DMS79 treated with DMSO at 0.1 percent for 48 hours (cell line): ENCODE measurements at regions not wholly inside any gene's neighbourhood (a gene's known extent, or its start where the extent isn't known, plus 50 kb on each side); places are given as distances from the start of the nearest gene placed in this dataset.
"Not testable (repeated sequence)": the region's sequence is repeated elsewhere in the genome, so short reads cannot be mapped to it uniquely, and the experiment has no call there.

ENCODE experiments used
- DNase-seq: peaks from one replicate; lab custom pipeline; 2025; lab: John Stamatoyannopoulos, UW

GRCh38 chr12:93979189-93979588 lies 169.2 kb upstream of the PLXNC1 start:
- no peak for DNase-seq

- no peak for DNase-seq
These were observed 167.7 kb upstream of the PLXNC1 start for GRCh38 chr12:93980711-93981110.

GRCh38 chr12:93981411-93981810 lies 167.0 kb upstream of the PLXNC1 start:
- no peak for DNase-seq

DNA sequence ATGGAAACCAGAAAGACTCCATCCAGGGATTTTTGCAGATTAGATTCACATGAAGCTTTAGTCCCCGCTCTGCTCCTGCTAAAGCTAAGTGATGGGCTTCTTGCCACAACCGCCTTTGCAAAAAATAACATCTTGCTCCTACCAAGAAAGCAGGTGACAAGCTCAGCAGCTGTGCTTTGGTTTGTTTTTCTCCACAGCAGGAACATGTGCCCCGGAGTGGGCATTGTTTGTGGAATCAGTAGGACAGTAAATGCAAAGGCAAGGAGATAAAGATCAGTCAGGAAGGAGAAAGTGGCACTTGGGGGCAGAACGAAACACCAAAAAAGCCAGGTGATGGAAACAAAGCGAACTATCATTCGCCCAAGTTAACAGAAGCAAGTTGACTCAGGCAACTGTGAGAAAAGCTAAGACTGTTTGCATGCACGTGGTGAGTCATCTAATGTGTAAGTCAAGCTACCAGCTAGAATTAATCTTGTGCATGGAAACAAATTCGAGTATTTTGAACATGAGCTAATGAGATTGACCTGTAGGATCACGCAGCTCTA lies 165.5 kb upstream of the PLXNC1 start:
- DNase-seq = peak; percentile 78

DNA sequence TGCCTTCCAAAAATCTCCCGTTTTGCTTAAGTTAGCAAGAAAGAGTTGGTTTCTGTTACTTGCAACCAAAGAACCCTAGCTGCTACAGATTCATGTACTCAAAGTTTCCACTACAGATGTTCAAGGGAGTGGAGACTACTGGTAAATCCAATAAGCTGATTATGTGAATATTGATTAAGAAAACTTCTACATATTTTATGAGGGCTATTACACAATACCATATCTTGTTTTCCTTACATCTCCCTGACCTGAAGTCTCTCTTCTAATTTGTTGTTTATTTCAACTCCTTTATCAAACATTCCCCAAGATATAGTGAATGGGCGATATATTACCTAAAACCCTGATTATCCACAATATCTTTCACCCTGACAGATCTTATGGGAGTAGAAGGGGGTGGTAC lies 164.4 kb upstream of the PLXNC1 start:
- DNase-seq = no peak

DNA sequence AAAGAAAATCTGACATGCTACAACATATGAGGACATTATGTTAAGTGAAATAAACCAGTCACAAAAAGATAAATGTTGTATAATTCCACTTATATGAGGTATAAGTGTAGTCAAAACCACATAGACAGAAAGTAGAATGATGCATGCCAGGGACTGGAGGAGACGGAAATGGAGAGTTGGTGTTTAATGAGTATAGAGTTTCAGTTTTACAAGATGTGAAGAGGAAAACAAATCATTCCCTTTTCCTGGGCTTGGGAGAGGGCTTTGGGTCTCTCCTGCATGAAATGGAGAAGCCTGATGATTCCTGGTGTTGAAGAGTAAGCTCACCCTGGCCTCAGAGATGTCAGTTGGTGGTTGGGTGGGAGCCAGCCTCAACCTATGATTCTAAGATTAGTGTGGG lies 158.4 kb upstream of the PLXNC1 start:
- peak; percentile 13 for DNase-seq

- no peak for DNase-seq
These were observed 157.3 kb upstream of the PLXNC1 start for GRCh38 chr12:93990832-93991803.

GRCh38 chr12:93991829-93992461 lies 156.4 kb upstream of the PLXNC1 start:
- DNase-seq = no peak

DNA sequence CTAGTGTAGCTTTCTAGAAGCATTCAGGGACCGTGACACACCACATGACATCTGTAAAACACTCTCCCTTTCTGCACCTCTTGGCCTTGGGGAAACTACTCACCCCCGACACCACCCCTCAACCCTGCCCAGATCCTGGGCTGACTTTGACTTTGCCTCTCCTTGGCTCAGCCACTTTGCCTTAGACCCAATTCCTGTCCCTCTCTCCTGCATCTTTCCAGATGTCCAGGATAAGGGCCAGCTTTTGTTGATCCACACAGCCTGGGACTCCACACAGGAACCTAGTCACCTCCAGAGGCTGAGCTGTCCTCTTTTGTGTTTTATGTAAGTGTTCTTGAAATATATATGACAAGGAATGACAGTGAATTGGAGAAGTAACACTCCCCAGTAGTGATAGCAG lies 153.7 kb upstream of the PLXNC1 start:
- DNase-seq = no peak

DNA sequence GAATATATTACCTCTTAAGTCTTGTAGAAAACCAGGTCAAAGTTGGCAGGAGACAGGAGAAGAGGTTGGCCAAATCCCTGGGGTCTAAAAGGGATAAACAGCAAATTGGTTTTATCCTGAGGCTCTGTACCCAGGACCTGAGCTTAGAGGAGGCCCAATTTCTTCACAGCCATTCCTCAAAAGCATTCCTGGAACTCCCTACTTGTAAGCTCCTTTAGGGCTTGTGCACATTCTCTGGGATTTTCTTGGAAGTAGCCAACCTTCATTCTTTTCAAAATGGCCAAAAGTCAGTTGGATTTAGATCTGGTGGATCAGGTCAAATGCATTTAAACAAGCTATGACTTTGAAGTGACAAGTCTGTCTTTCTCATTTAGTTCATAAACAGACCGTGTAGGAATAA lies 152.1 kb upstream of the PLXNC1 start:
- no peak for DNase-seq

DNA sequence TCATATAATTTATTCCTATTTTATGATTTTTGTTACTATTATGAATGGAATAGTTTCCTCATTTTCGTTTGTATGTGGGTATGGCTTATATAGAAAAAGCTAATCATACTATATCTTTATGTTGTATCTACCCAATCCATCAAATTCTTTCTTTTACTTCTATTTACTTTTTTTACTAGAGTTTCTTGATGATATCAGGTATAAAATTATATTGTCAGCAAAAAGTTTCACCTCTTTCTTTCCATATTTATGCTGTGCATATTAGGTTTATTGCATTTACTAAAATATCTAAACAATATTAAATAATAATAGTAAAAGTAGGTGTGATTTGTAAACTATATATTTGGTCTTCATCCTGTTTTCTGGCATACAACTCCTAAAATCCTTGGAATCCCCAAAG lies 146.7 kb upstream of the PLXNC1 start:
- no peak for DNase-seq

GRCh38 chr12:94002925-94003324 lies 145.5 kb upstream of the PLXNC1 start:
- DNase-seq = not testable (repeated sequence)

GRCh38 chr12:94007833-94008232 lies 140.5 kb upstream of the PLXNC1 start:
- not testable (repeated sequence) for DNase-seq

DNA sequence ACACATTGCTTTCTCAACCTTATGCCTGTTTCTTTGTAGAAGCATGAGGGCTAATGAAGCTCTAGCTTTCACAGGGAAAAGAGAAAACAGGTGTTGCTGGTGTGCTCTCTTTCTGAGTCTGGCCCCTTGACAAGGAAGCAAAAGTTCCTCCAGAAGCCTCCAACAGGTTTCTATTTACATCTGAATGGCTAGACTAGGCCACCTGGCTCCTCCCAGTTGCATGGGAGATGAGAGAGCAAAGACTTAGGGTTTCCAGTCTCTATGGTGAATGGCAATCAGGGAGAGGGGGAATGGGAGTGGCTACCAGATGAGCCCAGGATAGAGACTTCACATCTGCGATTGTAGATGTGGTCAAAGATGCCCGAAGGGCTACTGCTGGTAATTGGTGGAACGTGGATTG lies 138.1 kb upstream of the PLXNC1 start:
- no peak for DNase-seq

- no peak for DNase-seq
These were observed 136.3 kb upstream of the PLXNC1 start for GRCh38 chr12:94012071-94012470.

GRCh38 chr12:94012590-94012989 lies 135.8 kb upstream of the PLXNC1 start:
- no peak for DNase-seq

DNA sequence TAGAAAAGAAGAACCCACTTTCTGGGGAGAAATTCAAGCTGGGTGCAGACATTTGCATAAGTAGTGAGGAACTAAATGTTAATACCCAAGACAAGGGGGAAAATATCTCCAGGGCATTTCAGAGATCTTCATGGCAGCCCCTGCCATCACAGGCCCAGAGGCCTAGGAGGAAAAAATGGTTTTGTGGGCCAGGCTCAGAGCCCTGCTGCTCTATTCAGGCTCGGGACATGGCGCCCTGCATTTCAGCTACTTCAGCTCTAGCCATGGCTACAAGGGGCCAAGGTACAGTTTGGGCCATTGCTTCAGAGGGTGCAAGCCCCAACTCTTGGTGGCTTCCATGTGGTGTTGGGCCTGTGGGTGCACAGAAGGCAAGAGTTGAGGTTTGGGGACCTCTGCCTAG lies 131.1 kb upstream of the PLXNC1 start:
- not testable (repeated sequence) for DNase-seq

DNA sequence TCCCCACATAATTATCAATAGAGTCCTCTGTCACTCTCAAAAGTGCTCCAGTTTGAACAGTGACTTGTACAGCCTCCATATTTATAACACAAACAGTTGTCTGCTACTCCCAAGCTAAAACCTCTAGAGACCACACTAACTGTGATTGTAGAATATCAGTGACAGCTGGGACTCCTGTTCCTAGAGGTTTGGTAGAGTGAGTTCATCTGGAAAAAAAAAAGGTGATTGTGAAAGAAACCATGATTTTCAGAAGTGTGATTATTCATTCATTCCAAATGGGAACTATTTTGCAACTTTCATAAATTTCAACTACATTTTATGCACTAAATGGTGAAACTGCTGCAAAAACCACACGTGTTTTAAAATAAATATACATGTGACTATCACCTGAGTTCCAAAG lies 128.0 kb upstream of the PLXNC1 start:
- DNase-seq = no peak

- DNase-seq = no peak
These were observed 124.5 kb upstream of the PLXNC1 start for GRCh38 chr12:94023879-94024278.

DNA sequence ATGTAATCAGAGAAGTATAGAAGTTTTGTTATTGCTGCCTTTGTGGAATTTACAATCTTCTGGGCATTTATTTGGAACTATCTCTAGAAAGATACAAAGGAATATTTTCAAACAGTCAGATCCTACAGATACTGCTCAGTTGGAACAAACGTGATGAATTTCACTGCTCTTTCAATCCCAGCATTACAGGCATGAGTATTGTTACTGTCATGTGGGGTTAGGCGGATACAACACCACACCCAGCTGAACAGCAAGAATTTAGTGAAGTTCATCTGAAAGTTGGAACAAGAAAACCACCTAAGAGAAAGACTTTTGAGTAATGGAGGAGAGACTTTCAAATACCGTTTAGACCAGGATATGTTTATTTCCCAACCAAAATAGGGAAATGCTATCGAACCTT lies 123.3 kb upstream of the PLXNC1 start:
- DNase-seq = no peak

GRCh38 chr12:94025756-94026155 lies 122.6 kb upstream of the PLXNC1 start:
- DNase-seq = no peak

DNA sequence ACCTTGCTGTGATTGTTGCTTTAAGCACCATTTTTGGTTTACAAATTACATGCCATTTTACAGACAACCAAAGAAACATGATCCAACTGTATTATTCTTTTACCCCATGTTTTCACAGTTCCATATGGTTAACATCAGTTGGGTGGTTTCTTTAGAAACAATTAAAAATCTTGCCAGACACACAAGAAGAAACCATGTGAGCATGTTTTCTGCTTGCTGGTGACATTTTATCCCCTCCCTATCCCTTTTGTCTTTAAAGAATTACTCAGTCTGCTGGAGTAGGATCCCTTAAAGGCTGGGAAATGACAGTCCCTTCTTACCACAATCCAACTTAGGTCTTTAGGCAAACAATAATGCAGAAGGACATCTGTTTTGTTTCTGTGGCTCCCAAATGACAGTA lies 121.8 kb upstream of the PLXNC1 start:
- no peak for DNase-seq

DNA sequence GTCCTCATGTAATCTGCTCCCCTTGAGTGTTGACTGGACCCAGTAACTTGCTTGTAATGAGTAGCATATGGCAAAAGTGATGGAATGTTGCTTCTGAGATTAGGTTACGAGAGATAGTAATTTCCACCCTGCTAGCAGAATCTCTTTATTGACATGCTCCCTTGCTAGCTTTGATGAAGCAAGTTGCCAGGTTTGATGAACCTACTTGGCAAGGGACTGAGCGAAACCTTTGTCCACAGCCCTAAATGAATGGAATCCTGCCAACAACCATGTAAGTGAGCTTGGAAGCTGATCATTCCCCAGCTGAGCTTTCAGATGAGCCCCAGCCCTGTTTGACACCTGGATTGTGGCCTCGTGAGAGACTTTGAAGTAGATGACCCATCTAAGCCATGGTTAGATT lies 120.8 kb upstream of the PLXNC1 start:
- no peak for DNase-seq
